ENCODE measurements at regions not wholly inside any gene's neighbourhood (a gene's known extent, or its start where the extent isn't known, plus 50 kb on each side); places are given as distances from the start of the nearest gene placed in this dataset.

GRCh38 chr15:47877836-47878235 lies 160.5 kb downstream of the SEMA6D start:
- no peak for TF ChIP-seq CTCF (IDR thresholded peaks at IDR 0.05; ENCODE audit: insufficient read depth, low read depth, low read length)
- TF ChIP-seq EZH2 (IDR thresholded peaks at IDR 0.05; ENCODE audit: insufficient read depth, low read length): no peak
